Chondrocyte (in vitro differentiated cells): ENCODE measurements at regions not wholly inside any gene's neighbourhood (a gene's known extent, or its start where the extent isn't known, plus 50 kb on each side); places are given as distances from the start of the nearest gene placed in this dataset.

Experiments
- DNase-seq: peaks from one replicate; pipeline ENCODE4 v3.0.0; 2021; ENCODE audit warnings: mixed read lengths, low spot score
- H3K27ac Mint-ChIP-seq: one replicate; pipeline ENCODE4 v1.8.0; 2021; ENCODE audit warnings: mild to moderate bottlenecking, moderate library complexity, mixed read lengths; ENCODE audit not compliant: unreplicated experiment
- H3K27me3 Mint-ChIP-seq: 2 replicates; pipeline ENCODE4 v1.8.0; 2021; ENCODE audit warnings: low read depth, mixed read lengths
- H3K36me3 Mint-ChIP-seq: 2 replicates; pipeline ENCODE4 v1.8.0; 2021; ENCODE audit warnings: low read depth, mixed read lengths
- H3K4me1 Mint-ChIP-seq: 2 replicates; pipeline ENCODE4 v1.8.0; 2021; ENCODE audit warnings: low read depth, mild to moderate bottlenecking, mixed read lengths
- H3K4me3 Mint-ChIP-seq: one replicate; pipeline ENCODE4 v1.8.0; 2021; ENCODE audit warnings: mild to moderate bottlenecking, moderate library complexity, mixed read lengths; ENCODE audit not compliant: unreplicated experiment
- H3K9me3 Mint-ChIP-seq: 2 replicates; pipeline ENCODE4 v1.8.0; 2021; ENCODE audit warnings: low read depth, mixed read lengths
- TF ChIP-seq, protein P1 (sequence below): fragments of 200-600 bp; sonication (generic); IDR thresholded peaks from 2 replicates; pipeline ENCODE4 v1.5.0; 2021; ENCODE audit warnings: antibody characterized with exemption, mild to moderate bottlenecking, moderate library complexity

DNA sequence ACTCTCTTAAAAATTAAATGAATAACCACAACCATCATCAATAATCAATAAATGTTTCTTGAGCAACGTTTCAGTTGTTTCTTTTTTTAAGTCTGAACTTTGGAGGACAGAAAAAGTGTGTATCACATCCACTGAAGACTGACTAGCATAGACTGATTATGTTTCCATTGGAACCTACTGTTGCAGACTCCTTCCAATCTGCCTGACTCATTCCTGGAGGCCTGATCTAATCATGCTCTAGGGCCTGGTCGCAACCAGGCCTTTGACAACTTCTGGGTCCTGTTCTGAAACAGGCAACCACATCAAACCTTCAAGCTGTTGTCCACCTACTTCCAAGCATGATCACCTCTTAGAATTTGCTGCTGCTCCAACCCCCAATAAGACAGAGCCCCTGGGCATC lies 109.2 kb upstream of the NUDT7 start:
- H3K4me1 Mint-ChIP-seq: no peaks in the 10 kb centered on the region
- peaks cover 3% of the 10 kb centered on the region for H3K27me3 Mint-ChIP-seq
- H3K4me3 Mint-ChIP-seq: no peak overlapping the region
- TF ChIP-seq, protein P1, sequence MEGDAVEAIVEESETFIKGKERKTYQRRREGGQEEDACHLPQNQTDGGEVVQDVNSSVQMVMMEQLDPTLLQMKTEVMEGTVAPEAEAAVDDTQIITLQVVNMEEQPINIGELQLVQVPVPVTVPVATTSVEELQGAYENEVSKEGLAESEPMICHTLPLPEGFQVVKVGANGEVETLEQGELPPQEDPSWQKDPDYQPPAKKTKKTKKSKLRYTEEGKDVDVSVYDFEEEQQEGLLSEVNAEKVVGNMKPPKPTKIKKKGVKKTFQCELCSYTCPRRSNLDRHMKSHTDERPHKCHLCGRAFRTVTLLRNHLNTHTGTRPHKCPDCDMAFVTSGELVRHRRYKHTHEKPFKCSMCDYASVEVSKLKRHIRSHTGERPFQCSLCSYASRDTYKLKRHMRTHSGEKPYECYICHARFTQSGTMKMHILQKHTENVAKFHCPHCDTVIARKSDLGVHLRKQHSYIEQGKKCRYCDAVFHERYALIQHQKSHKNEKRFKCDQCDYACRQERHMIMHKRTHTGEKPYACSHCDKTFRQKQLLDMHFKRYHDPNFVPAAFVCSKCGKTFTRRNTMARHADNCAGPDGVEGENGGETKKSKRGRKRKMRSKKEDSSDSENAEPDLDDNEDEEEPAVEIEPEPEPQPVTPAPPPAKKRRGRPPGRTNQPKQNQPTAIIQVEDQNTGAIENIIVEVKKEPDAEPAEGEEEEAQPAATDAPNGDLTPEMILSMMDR: no peak
- no peak overlapping the region for H3K27ac Mint-ChIP-seq
- peaks cover 5% of the 10 kb centered on the region for H3K9me3 Mint-ChIP-seq
- H3K36me3 Mint-ChIP-seq: no peaks in the 10 kb centered on the region
- DNase-seq: no peak

DNA sequence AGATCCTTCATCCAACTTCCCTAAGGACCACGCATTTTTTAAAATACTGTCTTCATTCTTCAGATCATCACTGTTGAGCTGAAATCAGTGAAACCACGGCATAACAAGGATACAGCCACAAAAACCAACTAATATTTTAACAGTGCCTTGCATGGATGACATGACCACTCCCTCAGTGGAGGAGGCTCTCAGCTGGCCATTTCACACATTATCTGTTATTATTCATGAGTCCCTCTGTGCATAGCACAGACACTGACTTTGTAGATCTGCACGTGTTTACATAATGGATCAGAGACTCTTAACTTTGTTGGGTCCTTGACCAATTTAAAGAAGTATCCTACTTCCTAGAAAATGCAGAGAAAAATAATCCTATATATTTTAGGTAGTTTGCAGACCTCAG lies 104.8 kb upstream of the NUDT7 start:
- H3K4me3 Mint-ChIP-seq: no peak overlapping the region
- no peaks in the 10 kb centered on the region for H3K9me3 Mint-ChIP-seq
- peaks cover 3% of the 10 kb centered on the region for H3K27me3 Mint-ChIP-seq
- TF ChIP-seq, protein P1: no peak
- H3K4me1 Mint-ChIP-seq: no peaks in the 10 kb centered on the region
- DNase-seq: no peak
- no peaks in the 10 kb centered on the region for H3K36me3 Mint-ChIP-seq
- H3K27ac Mint-ChIP-seq: no peak overlapping the region

DNA sequence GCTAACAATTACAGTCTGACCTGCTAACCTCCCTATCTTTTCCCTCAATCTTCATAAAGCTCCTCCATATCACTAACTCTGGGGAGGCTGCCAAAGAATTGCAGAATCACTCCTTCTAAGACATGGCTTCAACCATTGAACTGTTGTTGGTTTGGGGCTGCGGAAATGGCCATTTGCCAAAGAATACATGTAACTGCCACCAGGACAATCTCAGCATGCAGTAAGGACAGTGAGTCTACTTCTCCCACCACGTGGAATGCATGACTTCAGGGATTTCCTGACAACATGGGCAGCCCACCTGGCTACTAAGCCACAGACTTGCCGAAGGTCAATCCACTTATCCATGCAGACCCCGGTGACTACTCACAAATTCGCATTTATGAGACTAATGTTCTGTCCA lies 104.3 kb upstream of the NUDT7 start:
- H3K4me3 Mint-ChIP-seq: no peak overlapping the region
- no peaks in the 10 kb centered on the region for H3K36me3 Mint-ChIP-seq
- H3K4me1 Mint-ChIP-seq: no peaks in the 10 kb centered on the region
- no peaks in the 10 kb centered on the region for H3K9me3 Mint-ChIP-seq
- no peak for DNase-seq
- H3K27ac Mint-ChIP-seq: no peak overlapping the region
- TF ChIP-seq, protein P1: no peak
- peaks cover 3% of the 10 kb centered on the region for H3K27me3 Mint-ChIP-seq

DNA sequence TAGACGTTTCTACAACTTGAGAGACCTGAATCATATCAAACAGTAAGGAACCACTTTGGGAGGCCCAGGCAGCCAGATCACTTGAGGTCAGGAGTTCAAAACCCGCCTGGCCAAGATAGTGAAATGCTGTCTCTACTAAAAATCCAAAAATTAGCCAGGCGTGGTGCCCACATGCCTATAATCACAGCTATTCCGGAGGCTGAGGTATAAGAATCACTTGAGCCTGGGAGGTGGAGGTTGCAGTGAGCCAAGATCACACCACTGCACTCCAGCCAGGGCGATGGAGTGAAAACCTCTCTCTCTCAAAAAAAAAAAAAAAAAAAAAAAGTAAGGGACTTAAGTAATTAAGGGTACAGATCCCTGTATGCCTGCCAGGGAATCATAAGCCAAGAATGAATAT lies 103.4 kb upstream of the NUDT7 start:
- H3K4me3 Mint-ChIP-seq: no peak overlapping the region
- no peaks in the 10 kb centered on the region for H3K4me1 Mint-ChIP-seq
- peaks cover 3% of the 10 kb centered on the region for H3K27me3 Mint-ChIP-seq
- DNase-seq: no peak
- H3K9me3 Mint-ChIP-seq: no peaks in the 10 kb centered on the region
- H3K27ac Mint-ChIP-seq: no peak overlapping the region
- TF ChIP-seq, protein P1: no peak
- H3K36me3 Mint-ChIP-seq: no peaks in the 10 kb centered on the region

DNA sequence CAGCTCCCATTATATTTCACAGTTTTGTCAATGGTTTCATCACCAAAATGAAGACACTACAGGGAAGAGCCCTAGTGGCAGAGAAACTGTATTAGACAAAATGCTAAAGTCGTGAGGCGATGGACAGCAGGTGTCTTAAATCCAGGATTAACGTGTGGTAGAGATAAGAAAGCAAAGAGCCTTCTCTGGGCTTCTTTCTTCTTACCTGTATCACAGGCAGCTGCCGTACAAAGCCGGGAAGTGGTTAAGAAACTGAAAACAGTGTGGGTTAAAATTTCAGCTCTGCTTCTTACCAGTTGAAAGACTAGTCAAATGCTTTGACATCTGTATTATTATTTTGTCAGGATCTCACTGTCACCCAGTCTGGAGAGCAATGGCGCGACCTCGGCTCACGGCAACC lies 98.2 kb upstream of the NUDT7 start:
- TF ChIP-seq, protein P1: no peak

More for the DNA sequence above, 98.2 kb upstream of the NUDT7 start:
- Mint-ChIP-seq H3K4me3 (no peak overlapping the region), H3K27me3 (peaks cover 5% of the 10 kb centered on the region), H3K36me3 (no peaks in the 10 kb centered on the region), H3K27ac (no peak overlapping the region), H3K4me1 (no peaks in the 10 kb centered on the region), H3K9me3 (no peaks in the 10 kb centered on the region)
- no peak for DNase-seq
